Vagina (tissue), 2 donors: ENCODE measurements at regions not wholly inside any gene's neighbourhood (a gene's known extent, or its start where the extent isn't known, plus 50 kb on each side); places are given as distances from the start of the nearest gene placed in this dataset.

ENCODE experiments used
- DNase-seq, 2 donors: peaks; one replicate each; pipeline ENCODE4 v3.0.0-alpha.2; 2017; ENCODE audit errors: extremely low spot score in 2 of 2
- H3K27ac ChIP-seq: fragments of 200-600 bp; sonication (generic); one replicate; pipeline ENCODE4 v1.5.1; 2019
- H3K27me3 ChIP-seq: fragments of 200-600 bp; sonication (generic); one replicate; pipeline ENCODE4 v1.5.1; 2019
- H3K36me3 ChIP-seq, 2 donors: fragments of 200-600 bp; sonication (generic); one replicate each; pipeline ENCODE4 v1.5.1; 2017 to 2019
- H3K4me1 ChIP-seq: fragments of 200-600 bp; sonication (generic); one replicate; pipeline ENCODE4 v1.5.1; 2019
- H3K4me3 ChIP-seq, 2 donors: fragments of 200-600 bp; sonication (generic); 1 replicate in 1 of 2; 2 replicates in 1 of 2; pipeline ENCODE4 v1.5.1; 2016 to 2019
- H3K9me3 ChIP-seq: fragments of 200-600 bp; sonication (generic); one replicate; pipeline ENCODE4 v1.5.1; 2019
- CTCF ChIP-seq, 3 experiments: fragments of 450-650 bp in 2 of 3; fragments of 200-600 bp in 1 of 3; sonication (generic) in 1 of 3; IDR thresholded peaks; one replicate each; pipeline ENCODE4 v1.5.1; 2017 to 2019; ENCODE audit warnings: antibody characterized with exemption in 3 of 3, mild to moderate bottlenecking in 2 of 3, moderate library complexity in 2 of 3
- POLR2A ChIP-seq, 2 donors: fragments of 450-650 bp; IDR thresholded peaks; one replicate each; pipeline ENCODE4 v1.6.1; 2017; ENCODE audit warnings: antibody characterized with exemption in 2 of 2, mild to moderate bottlenecking in 2 of 2, moderate library complexity in 2 of 2
- POLR2AphosphoS5 ChIP-seq, 2 donors: sonication (generic); formaldehyde crosslinking; IDR thresholded peaks; one replicate each; pipeline ENCODE4 v1.9.0; 2017; ENCODE audit warnings: antibody characterized with exemption in 2 of 2, mild to moderate bottlenecking in 2 of 2, low read depth in 1 of 2; ENCODE audit not compliant: insufficient read depth in 1 of 2
- intact Hi-C: fragments of 100-400 bp; cut with DNase I; formaldehyde crosslinking; loops from one replicate; pipeline ENCODE4 v1.15.1; 2023

- H3K4me3 ChIP-seq = no peak overlapping the region
- H3K27me3 ChIP-seq = no peaks in the 10 kb centered on the region
- intact Hi-C loops = no loop called here
- H3K27ac ChIP-seq = no peak overlapping the region
- no peak for TF ChIP-seq POLR2A (IDR thresholded peaks at IDR 0.05)
- TF ChIP-seq POLR2AphosphoS5 (IDR thresholded peaks at IDR 0.05; ENCODE audit: insufficient read depth in 1 of 2, low read depth in 1 of 2) = no peak
- no peak for TF ChIP-seq CTCF (IDR thresholded peaks at IDR 0.05)
- DNase-seq = no peak
- H3K9me3 ChIP-seq = no peaks in the 10 kb centered on the region
- H3K4me1 ChIP-seq = no peaks in the 10 kb centered on the region
- H3K36me3 ChIP-seq = no peaks in the 10 kb centered on the region
These were observed 75.8 kb upstream of the PIK3C3 start for GRCh38 chr18:41879256-41879655.

GRCh38 chr18:41875094-41875780, 79.8 kb upstream of the PIK3C3 start:
- Histone ChIP-seq H3K27me3 (no peaks in the 10 kb centered on the region), H3K36me3 (no peaks in the 10 kb centered on the region), H3K27ac (no peak overlapping the region), H3K4me1 (no peaks in the 10 kb centered on the region), H3K9me3 (no peaks in the 10 kb centered on the region), H3K4me3 (no peak overlapping the region)
- no peak for DNase-seq
- intact Hi-C loops = no loop called here
- TF ChIP-seq POLR2A (IDR thresholded peaks at IDR 0.05) (no peak), POLR2AphosphoS5 (IDR thresholded peaks at IDR 0.05; ENCODE audit: insufficient read depth in 1 of 2, low read depth in 1 of 2) (no peak), CTCF (IDR thresholded peaks at IDR 0.05) (no peak)

- H3K36me3 ChIP-seq = no peaks in the 10 kb centered on the region
- no peaks in the 10 kb centered on the region for H3K27me3 ChIP-seq
- TF ChIP-seq POLR2A (IDR thresholded peaks at IDR 0.05) (no peak), POLR2AphosphoS5 (IDR thresholded peaks at IDR 0.05; ENCODE audit: insufficient read depth in 1 of 2, low read depth in 1 of 2) (no peak), CTCF (IDR thresholded peaks at IDR 0.05) (no peak)
- intact Hi-C loops = no loop called here
- no peak for DNase-seq
- no peak overlapping the region for H3K4me3 ChIP-seq
- H3K4me1 ChIP-seq = no peaks in the 10 kb centered on the region
- H3K9me3 ChIP-seq = no peaks in the 10 kb centered on the region
- no peak overlapping the region for H3K27ac ChIP-seq
These were observed 81.3 kb upstream of the PIK3C3 start for GRCh38 chr18:41873730-41874129.

- Histone ChIP-seq H3K4me3 (no peak overlapping the region), H3K9me3 (no peaks in the 10 kb centered on the region), H3K36me3 (no peaks in the 10 kb centered on the region), H3K4me1 (no peaks in the 10 kb centered on the region), H3K27ac (no peak overlapping the region), H3K27me3 (no peaks in the 10 kb centered on the region)
- DNase-seq = no peak
- intact Hi-C loops = no loop called here
- TF ChIP-seq CTCF (IDR thresholded peaks at IDR 0.05) (no peak), POLR2A (IDR thresholded peaks at IDR 0.05) (no peak), POLR2AphosphoS5 (IDR thresholded peaks at IDR 0.05; ENCODE audit: insufficient read depth in 1 of 2, low read depth in 1 of 2) (no peak)
These were observed 82.8 kb upstream of the PIK3C3 start for GRCh38 chr18:41872206-41872605.

GRCh38 chr18:41871229-41872000, 83.6 kb upstream of the PIK3C3 start:
- intact Hi-C loops = no loop called here
- no peak for DNase-seq
- TF ChIP-seq CTCF (IDR thresholded peaks at IDR 0.05) = no peak
- TF ChIP-seq POLR2AphosphoS5 (IDR thresholded peaks at IDR 0.05; ENCODE audit: insufficient read depth in 1 of 2, low read depth in 1 of 2) = no peak
- no peak for TF ChIP-seq POLR2A (IDR thresholded peaks at IDR 0.05)
- no peak overlapping the region for H3K27ac ChIP-seq
- no peaks in the 10 kb centered on the region for H3K4me1 ChIP-seq
- no peak overlapping the region for H3K4me3 ChIP-seq
- no peaks in the 10 kb centered on the region for H3K36me3 ChIP-seq
- H3K27me3 ChIP-seq = no peaks in the 10 kb centered on the region
- H3K9me3 ChIP-seq = no peaks in the 10 kb centered on the region
